Activated CD4-positive, CD25-positive, alpha-beta regulatory T cell treated with anti-CD3 and anti-CD28 coated beads, Interleukin-2, amount 50 U/mL, for 24 hours (primary cell): ENCODE measurements at regions not wholly inside any gene's neighbourhood (a gene's known extent, or its start where the extent isn't known, plus 50 kb on each side); places are given as distances from the start of the nearest gene placed in this dataset.
"Not testable (repeated sequence)": the region's sequence is repeated elsewhere in the genome, so short reads cannot be mapped to it uniquely, and the experiment has no call there.

Source experiments
- ATAC-seq, 2 donors: fragments of 150-1000 bp; cut with Tn5 transposase; one replicate each; pipeline ENCODE4 v1.10.0; 2021; ENCODE audit warnings: mild to moderate bottlenecking in 1 of 2, moderate library complexity in 1 of 2

DNA sequence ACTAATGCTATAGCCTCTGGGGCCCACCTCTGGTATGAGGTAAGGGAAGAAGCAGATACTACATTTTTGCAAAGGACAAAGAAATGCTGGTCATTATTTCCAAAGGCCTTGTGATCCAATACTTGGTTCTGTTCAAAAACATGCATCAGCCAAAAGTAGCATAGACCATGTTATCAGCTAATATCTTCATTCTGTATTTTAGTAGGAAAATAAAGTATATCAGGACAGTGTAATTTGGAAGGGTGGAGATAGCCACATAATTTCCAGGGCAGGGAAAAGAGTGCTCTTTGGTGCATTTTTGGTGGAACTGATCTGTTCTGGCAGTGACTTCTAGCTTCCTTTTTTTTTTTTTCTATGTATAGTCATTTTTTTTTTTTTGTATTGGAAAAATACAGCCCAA lies 258.0 kb upstream of the SOX4 start:
- no peak for ATAC-seq

DNA sequence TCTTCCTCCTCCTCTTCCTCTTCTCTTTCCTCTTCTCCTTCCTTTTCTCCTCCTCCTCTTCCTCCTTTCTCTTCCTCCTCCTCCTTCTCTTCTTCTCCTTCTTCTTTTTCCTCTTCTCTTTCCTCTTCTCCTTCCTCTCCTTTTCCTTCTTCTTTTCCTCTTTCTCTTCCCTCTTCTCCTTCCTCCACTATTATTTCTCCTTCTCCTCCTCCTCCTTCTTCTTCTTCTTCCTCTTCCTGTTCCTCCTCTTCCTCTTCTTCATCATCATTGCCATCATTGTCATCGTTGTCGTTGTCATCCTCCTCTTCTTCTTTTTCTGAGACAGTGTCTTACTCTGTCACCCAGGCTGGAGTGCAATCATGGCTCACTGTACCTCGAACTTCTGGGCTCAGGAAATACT lies 256.3 kb upstream of the SOX4 start:
- ATAC-seq: no peak

DNA sequence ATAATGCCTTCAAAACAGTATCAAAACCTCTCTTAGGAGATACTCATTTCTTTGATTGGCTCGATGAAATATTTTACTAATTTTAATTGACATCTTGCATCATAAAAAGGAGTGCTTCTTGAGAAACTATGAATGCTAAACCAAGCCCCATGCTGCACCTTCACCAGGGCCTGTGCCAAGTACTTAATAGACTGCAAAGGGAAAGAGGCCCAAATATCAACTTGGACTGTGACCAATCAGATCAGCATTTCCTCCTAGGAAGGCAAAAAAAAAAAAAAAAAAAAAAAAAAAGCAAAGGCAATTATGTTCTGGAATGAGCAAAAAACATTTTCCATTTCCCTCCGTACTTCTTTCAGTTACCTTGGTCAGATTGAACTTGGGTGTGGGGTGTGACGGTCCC lies 253.0 kb upstream of the SOX4 start:
- ATAC-seq: no peak

GRCh38 chr6:21341910-21342309 lies 251.6 kb upstream of the SOX4 start:
- ATAC-seq: no peak

DNA sequence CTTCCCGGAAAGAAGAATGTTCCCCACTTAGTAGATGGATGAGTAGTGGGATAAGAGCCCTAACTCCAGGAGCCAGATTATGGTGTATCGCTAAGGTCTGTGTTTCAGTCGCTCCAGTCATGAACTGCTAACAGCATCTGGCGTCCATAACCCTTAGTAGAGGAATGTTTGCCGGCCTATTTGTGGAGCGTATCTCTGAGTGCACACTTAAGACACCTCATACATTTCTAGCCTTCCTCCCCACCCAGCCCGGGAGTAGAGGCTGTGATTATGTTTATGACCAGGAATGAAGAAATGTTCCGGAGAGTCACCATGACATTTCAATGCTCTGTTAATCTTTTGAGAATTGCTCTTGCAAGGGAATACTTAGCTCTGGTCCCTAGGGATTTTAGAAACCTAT lies 251.1 kb upstream of the SOX4 start:
- no peak for ATAC-seq

GRCh38 chr6:21345704-21346103 lies 247.8 kb upstream of the SOX4 start:
- not testable (repeated sequence) for ATAC-seq

DNA sequence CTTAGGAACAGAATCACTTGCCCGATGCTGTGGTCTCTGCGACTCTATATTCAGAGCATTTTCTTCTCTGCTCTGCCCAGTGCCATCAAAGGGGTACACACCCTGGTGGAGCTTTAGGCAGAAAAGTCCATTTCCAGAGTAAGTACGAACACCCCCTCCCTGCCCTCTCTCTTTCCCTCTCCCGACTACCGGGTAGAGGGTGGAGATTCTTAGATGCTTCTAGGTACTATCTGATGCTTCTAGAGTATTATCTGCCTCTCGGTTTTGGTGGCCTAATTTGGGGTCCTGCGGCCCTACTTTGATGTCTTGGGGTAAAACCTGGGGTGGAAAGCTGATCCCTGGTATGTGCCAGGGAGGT lies 245.4 kb upstream of the SOX4 start:
- no peak for ATAC-seq

DNA sequence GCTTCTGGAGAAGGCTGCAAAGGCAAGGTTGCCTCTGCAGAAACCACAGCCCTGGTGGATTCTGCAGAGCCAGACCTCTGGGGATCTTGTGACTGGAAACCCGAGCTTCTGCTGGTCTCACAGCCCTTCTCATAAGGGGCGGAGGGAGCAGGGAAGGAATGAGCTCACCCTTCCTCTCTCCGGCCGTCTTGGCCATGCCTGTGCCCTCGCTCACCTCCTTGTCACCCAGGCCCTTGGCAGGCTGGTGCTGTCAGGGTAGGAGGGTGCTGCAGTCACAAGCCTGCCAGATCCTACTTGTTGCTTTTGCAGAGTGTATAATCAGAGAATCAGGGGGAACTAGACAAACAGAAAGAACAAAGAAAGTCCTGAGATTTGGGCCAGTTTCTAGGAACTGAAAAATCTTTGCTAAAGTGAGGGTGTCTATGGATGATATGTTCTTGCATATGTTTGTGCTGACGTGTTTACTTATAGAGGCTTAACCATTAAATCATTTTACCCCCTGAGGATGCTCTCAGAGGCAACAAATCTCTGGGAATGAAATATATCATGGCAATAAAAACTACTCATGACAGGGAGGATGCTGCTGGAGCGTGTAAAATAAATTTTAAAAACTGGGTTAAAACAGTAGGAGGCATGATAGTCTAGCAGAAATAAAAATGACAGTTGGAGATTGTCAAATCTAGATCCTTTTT lies 244.9 kb upstream of the SOX4 start:
- no peak for ATAC-seq

DNA sequence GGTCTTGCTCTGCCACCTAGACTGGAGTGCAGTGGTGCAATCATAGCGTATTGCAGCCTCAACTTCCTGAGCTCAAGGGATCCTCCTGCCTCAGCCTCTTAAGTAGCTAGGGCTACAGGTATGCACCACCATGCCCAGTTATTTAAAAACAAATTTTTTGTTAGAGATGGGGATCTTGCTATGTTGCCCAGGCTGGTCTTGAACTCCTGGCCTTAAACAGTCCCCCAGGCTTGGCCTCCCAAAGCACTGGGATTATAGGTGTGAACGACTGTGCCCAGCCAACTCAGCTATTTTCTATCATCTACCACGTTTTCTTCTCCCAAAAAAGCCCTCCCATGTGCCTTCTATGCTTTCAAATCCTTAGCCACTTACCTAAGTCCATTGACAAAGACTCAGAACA lies 243.7 kb upstream of the SOX4 start:
- no peak for ATAC-seq

DNA sequence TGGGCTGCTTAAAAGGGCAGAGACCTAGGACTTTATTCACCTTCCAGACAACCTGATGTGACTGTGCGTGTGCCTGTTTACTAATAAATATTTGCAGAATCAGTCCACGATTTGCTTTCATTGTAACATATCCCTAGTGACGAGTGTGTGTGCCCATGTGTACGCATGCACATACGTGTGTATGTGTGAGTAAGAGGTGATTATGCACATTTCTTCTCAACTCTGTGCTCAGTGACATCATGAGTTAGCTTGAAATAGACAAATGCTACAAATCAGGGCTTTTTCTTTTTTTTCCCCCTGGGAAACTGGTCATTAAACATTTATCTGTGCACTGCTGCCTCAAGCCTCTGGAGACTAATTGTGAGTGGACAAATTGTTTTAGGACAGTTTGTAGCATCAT lies 242.6 kb upstream of the SOX4 start:
- ATAC-seq: no peak

GRCh38 chr6:21352131-21352530 lies 241.4 kb upstream of the SOX4 start:
- no peak for ATAC-seq

- ATAC-seq: no peak
Measured at GRCh38 chr6:21354805-21355238, 238.7 kb upstream of the SOX4 start.

DNA sequence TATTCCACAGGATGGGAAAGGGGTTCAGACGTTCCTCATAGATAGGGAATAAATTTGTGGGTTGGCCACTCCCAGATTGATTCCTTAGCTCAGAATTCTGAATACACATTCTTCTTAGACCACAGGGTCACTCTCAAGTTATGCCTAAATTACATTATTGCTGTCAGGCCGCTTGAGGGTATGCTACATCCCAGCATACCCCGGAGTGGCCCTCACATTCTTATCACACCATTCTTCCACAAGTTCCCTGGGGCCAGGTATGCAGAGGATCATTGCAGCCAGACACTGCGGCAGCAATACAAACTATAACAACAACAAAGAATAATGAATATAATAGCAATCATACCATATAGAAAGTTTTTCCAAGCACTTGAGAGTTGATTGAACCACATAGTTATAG lies 237.9 kb upstream of the SOX4 start:
- no peak for ATAC-seq

DNA sequence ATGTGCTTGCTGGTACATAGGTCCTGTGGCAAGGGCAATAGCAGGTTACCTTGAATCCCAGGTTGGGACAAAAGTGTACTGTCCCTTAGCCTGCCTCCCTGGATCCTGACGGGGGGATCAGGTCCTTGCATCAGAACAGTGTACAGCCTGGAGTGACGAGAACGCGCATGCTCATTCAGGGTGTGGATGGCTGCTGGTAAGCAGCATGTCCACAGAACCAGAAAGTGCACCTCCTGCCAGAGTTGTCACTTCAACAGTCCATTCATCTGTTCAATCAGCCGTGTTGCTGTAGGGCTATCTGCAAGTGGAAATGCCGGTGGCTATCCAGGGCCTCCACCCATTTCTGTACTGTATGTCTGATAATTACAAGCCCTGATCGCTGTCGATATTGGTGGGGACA lies 236.3 kb upstream of the SOX4 start:
- ATAC-seq: no peak

DNA sequence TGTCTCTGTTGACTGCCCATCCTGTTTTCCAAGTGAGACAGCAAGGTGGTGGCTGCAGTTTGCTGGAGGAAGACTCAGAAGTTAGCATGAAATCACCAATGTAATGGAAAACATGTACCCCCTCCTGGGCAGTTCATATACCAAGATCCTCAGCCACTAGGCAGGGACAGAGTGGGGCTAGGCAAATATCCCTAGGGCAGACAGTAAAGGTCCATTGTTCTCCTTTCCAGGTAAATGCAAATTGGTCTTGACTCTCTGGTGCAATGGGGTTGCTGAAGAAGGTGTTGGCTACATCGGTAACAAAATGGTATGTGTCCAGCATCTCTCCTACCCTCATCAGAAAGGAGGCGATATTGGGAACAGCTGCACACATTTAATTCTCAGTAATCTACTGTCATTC lies 233.6 kb upstream of the SOX4 start:
- ATAC-seq: no peak

GRCh38 chr6:21360336-21360735 lies 233.2 kb upstream of the SOX4 start:
- ATAC-seq: no peak

- no peak for ATAC-seq
Measured at GRCh38 chr6:21367148-21367547, 226.4 kb upstream of the SOX4 start.

DNA sequence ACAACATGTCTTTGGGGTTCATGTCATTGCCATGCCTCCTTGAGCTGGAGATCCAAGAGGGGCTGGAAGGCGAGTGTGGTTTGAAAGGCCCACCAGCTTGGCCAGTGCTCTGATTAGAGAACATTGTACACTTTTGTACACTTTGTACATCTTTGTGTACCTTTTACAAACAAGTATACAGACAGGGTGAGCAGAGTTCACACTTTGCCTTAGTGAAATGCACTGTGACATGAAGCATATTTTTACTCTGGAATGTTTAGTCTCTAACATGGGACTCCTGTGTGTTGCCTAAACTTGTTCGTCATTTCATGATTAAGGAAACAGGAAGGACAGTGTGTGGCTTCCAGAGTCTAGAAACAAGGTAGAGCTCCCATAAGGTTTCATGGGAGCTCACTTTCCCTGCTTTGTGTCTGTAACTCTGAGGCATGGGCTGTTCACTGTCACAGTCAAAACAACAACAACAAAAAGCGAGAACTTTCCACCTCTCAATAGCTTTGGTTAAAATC lies 225.8 kb upstream of the SOX4 start:
- ATAC-seq: no peak

- ATAC-seq: no peak
Measured at GRCh38 chr6:21371061-21371460, 222.5 kb upstream of the SOX4 start.

DNA sequence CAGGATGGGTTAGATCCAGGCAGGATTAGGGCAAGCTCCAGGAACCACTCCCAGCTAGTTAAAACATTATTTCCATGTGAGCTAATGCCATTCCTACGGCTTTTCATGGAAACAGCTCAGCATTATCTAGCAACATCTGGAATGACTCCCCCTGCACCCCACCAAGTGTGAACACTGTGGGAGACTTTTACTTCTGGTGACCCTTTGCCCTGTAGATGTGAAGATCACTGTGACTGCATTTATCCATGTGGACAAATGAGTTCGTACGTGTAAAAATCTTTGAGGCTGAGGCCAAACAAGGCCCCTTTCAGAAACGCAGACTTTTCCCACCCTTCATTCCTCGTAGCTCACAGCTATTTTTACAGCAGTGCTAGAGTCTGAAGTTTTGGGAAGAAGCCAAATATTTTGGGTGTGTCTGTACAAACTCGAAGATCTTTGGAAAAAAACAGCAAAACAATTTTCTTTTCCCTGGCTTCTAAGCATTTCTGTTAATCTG lies 221.8 kb upstream of the SOX4 start:
- no peak for ATAC-seq

DNA sequence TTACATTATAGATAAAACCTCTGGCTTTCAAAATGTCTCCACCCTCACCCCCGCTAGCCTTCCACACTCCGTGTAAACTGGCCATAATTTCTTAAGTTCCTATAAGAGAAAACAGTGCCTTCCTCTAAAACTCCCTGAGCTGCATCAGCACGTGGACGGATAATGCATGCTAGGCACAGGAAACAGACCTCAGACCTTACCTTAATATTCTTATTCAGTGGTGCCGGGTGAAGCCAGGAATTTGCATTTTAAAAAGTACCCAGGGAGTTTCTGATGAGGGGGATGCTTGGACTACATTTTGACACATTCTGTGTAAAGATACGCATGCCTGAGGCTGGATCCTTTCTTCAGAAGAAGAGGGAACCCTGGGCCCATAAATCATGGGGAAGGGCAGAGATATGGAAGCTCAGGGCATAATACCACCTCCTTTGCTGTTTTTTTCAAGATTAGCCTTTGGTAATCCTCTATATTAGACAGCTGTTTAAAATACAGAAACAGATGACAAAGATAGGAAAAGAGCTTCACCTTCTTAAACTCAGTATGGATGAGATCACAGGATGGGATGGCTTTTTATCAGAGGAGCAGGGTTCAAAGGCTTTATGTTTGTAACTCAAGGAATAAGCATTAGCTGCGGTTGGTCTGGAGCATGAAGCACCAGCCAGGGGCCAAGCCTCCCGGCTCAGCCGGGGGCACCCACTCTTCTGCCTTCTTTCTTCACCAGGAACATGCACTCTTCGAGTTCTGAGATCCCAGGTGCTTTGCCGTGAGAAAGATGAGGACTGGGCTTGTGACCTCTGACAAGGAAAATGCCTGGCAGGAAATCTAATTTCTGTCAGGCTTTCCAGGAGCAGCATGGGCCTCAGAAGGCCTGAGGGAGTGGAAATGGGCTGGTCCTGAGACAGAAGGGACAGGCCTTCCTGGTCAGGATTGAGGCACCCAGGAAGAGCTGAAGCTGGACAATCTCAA lies 218.1 kb upstream of the SOX4 start:
- no peak for ATAC-seq

DNA sequence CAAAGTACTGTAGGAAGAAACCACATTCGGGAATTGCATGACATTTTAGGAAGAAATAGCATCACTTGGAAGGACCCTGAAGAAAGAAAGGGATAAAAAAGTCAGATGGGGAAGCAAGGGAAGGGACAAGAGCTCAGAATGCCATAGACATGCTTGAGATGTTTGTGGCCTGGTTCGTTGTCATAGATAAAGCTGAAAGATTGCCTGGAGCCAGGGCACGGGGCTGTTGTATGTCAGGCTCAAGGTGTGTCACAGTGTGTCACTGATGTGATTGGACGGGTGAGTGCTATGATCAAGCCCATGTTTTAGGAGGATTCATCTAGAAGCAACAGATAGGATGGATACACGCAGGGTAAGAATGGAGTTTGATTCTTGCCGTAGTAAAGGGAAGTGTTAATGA lies 216.2 kb upstream of the SOX4 start:
- ATAC-seq: no peak

DNA sequence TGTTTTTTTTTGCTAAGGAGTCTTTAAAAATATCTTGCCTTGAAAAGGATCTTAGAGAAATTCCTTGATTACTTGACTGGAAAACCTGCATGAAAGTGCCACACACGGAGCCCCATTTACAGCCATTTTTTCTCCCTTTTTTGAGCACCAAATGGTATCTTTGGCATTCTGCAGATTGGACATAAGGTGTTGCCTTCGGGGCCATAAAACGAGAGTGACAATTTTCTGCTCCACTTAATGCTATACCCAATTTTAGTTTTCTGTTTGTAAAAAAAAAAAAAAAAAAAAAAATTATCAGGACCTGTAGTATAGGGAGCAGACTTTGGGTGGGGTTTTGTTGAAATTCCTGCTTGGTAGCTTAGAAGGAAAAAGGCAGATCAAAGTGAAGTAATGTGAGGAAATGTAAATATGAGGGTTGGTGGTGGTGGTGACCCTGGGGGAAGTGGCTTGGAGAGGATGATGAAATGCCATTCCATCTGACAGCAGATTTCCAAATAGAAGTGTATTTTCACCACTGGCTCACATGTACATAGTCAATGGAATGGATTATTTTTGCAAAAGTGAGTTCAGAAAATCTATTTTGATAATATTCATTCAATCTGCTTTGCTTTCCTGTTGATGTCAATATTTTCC lies 212.1 kb upstream of the SOX4 start:
- ATAC-seq: no peak
